NCI-H446 treated with DMSO at 0.1 percent for 48 hours (cell line): ENCODE measurements at regions not wholly inside any gene's neighbourhood (a gene's known extent, or its start where the extent isn't known, plus 50 kb on each side); places are given as distances from the start of the nearest gene placed in this dataset.

Experiments used
- DNase-seq: peaks from one replicate; lab custom pipeline; 2025; lab: John Stamatoyannopoulos, UW

DNA sequence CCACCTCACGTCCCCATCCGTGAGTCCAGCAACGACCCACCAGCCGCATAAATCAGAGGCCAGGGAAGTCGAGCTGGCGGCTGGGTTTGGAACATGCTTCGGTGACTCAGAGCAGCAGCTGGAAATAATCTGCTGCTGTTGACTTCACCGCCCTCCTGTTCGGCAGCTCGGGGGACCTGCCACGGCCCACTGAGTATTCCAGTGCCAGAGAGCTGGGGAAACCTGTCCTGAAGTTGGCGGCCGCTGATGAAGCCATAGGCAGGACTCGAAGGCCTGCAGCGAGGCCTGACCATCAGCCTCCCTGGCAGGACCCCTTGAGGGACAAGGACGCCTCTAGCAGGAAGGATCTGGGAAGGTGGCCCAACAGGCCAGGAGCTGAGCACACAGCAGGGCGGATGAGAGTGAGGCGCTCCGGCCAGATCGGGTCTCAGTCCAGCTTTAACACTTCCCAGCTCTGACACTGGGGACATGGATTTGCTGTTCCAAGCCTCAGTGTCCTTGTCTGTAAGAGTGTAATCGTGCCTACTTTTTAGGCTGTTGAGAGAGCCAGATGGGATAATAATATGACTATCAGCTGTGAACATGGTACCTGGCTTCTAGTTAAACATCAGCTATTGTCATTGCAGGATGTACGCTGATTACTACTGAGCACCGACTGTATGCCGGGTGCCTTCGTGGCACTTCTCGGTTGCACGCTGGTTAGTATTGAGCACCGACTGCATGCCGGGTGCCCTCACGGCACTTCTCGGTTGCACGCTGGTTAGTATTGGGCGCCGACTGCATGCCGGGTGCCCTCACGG lies 50.4 kb upstream of the CIBAR2 start:
- no peak for DNase-seq

DNA sequence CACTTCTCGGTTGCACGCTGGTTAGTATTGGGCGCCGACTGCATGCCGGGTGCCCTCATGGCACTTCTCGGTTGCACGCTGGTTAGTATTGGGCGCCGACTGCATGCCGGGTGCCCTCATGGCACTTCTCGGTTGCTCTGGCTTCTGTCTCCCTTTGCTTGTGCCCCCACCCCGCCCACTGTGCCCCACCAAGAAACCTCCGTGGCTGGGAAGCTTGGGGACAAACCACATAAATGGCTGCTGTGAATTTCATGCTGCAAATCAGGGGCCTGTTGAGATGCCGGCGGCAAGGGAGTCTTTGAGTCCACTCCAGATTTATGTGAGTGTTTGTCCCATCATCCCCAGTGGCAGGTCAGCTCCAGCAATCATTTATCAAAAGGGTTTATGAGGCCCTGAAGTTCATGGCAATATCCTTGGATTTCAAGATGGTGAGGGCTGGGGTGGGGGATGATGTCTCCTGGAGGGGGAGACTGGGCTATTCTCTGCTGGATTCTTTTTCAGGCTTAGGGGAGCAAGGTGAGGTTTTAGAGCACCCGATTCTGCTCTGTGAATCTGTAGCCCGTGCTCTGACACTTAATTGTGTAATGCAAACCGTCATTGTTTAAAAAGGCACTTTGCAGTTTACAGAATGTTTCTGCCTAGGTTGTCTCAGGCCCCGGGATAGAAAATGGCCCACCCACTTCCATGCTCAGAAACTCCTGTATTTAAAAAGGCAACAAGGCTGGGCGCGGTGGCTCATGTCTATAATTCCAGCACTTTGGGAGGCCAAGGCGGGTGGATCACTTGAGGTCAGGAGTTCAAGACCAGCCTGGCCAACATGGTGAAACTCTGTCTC lies 51.2 kb upstream of the CIBAR2 start:
- DNase-seq, result no peak

DNA sequence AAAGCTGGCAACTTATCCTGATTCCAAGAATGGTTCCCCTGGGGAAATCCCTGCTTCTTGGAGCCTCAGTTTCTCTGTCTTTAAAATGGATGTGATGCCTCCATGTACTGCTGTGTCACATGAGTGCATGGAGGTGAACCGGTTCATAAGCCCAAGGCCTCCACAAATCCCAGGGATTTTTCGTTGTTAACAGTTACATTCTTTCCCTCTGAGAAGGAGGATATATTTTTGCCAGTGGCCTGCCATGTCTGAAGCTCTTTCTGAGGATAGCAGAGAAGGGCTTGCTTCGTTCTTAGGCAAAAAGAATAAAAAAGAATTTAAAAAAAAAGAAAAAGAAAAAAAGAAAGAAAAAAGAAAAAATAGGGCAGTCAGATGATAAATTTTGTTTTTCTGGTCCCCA lies 52.2 kb upstream of the CIBAR2 start:
- DNase-seq, result no peak

DNA sequence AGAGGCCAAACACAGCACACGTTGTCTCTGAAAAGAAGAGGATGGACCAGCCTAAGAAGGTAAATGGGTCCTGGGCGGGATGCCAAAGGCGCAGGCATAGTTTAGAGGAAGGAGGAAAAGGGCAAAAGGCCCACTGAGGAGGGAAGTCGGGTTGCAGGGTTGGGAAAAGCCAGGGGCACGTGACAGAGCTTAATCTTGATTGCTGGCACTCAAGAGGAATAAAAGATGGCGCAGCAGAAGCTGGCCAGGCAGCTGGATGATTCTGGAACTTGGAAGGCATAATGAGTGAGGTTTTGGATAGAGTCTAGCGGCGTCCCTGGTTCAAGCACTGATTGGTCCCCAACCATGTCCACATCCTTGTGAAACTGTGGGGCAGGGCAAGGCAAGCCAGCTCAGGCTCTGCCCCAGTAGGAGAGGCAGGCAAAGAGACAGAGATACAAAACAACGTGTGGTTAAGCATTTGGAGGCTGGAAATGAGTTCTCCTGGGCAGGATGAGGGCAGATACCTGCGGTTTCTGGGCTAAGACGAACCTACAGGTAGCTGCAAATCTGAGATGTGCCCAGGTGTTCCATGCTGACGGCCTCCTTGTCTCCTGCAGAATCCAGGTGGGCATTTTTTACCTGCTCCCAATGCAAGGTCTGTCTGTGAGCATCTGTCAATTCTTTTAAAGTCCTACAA lies 52.7 kb upstream of the CIBAR2 start:
- no peak for DNase-seq

DNA sequence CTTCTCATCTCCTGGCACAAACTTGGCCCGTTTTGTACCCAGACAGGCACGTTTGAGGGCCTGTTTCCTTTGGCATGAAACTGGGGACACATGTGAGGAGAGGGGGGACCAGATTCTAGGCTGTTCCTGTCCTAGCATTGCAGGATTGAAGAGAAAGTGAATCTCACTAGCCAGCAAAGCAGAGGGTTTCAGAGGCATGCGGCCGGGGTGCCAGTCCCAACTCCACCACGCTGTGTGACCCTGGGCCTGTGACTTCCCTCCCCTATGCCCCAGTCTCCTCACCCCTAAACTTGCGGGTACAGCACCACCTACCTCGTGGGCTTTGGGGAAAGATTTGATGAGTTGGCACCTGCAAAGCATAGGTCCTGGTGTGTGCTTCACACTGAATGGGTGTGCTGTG lies 53.5 kb upstream of the CIBAR2 start:
- no peak for DNase-seq

DNA sequence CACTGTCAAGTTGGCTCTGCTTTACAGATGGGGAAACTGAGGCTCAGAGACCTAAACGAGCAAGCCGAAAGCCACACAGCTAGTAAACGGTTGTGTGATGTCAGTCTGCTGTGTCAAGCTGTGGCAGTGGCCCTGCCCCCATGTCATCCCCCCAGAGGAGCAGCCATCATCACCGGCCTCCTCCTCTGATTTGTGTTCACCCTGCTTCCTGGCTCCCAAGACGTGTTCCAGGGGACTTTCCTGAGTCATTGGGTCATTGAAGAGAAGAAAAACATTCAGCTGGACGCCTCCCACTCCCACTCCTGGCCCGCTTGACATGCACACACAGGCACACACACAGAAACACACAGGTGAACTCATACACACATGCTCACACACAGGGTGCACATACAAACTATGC lies 54.0 kb upstream of the CIBAR2 start:
- no peak for DNase-seq

DNA sequence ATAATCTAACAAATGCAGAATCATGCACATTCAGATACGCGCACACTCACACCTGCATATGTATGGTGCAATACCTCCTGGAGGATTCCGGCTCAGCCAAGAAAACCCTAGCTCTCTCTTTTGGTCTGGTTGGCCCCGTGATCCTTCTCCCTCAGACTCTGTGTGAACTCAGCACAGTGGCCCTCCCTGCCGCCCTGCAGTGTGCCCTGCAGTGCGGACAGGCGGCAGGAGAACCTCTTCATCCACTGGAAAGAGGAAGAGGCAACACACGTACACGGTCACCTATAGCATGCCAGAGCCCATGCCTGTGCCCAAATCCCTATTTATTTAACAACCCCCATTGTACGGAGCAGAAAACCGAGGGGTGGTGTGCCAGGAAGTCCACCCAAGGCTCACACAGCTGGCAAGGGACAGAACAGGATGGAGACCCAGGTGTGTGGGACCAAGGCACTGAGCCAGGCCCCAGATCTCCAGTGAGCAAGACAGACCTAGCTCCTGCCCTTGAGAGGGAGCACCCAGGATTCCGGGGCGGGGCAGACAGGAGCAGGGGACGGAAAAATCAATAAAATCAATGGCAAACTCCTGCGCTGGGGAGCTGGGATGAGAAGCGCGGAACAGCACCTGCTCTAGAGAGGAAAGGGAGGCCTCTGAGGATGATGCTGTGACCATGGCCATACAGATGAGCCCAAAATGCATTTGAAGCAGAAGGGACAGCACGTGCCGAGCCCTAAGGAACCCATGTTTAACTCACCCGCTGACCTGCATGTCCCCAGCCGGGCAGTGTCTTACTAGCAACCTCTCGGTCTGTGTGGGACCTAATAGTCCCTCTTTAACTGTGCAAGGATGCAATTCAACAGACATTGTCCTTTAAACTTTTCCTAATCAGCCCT lies 54.7 kb upstream of the CIBAR2 start:
- no peak for DNase-seq

DNA sequence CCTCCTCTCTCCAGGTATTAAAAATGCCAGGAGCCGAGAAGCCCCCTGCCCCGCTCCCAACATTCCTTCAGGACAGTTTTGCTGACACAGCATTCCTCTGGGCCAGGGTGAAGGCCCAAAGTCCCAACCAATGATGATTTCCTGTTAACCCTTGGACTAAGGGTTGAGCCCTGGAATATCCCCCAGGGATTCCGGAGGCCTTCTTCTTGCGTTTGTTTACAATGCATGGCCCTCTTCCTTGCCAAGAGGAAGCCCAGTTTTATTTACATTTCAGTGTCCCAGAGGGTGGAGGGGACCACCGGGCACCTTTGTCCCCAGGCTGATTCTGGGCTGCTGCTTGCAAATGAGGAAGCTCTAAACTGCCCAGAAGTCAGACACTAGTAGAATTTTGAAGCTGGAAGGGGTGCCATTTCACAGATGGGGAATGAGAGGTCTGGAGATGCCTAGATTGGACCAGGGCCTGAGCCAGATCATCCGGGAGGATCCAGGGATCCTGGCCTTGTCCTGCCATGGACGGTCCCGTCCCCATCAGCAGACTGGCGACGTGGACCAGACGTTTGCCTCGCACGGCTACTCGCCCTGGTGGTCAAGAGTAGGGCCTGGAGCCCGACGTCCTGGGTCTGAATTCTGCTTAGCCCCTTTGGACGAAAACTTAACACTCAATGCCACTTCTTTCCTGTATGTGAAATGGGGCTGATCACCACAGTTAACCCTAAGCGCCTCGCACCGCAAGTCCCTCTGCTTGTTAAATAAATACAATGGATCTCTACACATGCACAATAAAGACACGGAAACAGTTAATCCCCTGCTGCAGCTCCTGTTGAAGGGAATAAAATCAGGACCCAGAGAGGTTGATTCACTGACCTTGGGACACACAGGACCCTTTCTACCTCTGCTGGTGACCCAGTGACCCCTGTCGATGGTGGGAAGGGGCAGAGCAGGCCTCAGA lies 55.6 kb upstream of the CIBAR2 start:
- DNase-seq, result no peak

DNA sequence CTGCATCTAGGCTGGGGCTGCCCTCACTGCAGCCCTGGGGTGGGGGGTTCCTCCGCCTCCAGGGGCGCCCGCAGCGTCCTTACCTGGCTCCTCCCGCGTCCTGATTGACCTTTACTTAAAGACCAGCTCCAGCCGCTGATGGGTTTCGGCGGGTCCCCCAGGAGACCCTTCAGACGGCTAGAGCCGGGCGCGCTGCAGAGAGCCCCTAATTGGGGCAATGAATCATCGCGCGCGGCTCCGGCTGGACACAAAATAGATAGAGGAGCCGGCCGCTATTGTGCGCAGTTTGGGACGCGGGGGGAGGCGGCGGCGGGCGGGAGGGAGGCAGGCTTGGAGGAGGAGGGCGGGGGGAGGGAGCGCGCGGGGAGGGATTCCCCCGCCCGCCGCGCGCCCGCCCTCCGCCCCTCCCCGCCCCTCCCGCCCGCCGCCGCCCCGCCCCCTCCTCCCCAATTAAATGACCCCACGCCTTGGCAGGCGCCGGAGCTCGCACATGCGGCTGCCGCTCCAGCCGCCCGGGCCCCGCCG lies 56.5 kb upstream of the CIBAR2 start:
- peak; percentile 17 for DNase-seq

DNA sequence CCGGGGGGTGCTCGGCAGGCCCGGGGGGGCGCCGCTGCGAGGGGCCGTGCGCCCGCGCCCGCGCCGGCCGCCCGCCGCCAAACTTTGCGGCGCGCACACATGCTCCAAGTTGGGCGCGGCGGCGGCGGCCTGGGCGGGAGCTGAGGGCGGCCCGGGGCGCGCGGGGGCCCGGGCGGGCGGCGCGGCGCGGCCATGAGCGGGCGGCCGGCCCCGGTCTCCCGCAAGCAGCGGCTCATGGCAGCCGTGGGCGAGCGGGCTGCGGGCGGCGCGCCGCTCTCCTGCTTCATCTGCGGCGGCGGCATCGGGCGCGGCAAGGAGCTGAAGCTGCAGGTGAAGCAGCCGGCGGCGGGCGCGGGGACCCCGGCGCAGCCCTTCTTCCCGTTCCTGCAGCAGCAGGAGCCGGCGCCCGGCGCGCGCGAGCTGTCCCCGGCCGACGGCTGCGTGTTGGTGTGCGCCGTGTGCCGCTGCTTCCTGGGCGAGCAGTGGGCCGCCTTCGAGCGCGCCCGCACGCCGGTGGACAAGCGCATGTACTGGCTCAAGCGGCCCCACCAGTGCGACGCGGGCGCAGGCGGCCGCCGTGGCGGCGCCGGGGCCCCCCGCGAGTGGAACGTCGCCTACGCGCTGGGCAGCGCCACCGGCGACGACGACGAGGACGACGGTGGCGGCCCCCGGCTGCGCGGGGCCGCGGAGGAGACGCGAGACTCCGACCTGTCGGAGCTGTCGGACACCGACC lies 57.2 kb upstream of the CIBAR2 start:
- DNase-seq, result no peak

DNA sequence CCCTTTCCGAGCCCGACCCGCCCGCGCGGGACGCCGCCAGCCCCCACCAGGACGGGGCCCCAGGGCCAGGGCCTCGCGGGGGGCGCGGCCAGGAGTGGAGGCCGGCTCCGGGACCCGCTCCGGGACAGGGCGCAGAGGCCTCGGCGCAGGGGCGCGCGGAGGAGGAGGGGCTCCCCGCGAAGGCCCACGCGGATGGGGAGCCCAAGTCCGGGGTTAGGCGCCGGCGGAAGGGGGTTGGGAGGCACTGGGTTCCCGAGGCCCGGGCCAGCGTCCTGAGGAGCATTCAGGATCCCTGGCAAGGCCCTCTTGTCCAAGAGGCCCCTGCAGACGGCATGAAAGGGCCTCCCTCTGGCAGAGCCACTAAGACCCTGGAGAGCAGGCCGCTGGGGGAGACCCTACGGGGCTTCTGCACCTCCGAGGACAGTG lies 57.8 kb upstream of the CIBAR2 start:
- no peak for DNase-seq

DNA sequence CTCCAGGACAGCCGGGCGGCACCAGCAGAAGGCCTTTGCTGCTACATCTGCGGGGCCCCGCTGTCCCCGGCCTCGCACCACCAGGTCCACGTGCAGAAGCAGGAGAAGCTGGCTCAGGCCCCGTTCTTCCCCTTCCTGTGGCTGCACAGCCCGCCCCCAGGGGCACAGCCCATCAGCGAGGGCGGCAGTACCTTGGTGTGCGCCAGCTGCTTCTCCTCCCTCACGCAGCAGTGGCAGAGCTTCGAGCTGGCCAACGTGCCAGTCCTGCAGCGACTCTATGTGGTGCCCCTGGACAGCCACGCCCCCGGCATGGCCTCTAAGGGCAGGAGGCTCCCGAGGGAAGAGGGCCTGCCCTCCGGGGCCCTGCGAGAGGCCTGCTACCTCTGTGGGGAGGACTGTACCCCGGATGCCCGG lies 58.3 kb upstream of the CIBAR2 start:
- no peak for DNase-seq

DNA sequence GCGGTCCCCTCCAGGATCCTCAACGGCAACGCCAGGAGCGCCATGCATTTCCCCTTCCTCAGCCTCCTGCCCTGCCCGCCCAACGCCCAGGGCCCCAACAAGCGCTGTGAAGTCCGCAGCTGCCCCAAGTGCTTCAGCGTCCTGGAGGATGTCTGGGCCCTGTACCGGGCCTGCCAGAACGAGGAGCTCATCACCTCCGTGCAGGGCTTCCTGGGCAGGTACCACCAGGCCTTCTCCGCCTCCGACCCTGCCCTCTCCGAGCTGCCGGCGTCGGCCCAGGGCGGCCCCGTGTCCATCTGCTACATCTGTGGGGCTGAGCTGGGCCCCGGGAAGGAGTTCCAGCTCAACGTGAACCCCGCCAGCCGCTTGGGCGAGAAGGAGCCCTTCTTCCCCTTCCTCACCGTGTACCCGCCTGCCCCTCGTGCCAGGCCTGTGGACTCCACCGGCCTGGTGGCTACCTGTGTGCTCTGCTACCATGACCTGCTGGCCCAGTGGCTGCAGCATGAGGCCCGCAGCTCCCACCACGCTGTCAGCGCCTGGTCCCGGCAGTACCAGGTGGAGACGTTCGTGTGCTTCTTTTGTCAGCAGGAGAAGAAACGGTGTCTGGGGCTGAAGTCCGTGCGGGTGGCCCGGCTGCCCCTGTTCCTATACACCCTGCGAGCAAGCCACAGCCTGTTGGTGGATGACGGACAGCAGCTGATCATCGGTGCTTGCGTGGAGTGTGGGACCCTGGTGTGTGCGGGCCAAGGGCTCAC lies 58.9 kb upstream of the CIBAR2 start:
- no peak for DNase-seq

DNA sequence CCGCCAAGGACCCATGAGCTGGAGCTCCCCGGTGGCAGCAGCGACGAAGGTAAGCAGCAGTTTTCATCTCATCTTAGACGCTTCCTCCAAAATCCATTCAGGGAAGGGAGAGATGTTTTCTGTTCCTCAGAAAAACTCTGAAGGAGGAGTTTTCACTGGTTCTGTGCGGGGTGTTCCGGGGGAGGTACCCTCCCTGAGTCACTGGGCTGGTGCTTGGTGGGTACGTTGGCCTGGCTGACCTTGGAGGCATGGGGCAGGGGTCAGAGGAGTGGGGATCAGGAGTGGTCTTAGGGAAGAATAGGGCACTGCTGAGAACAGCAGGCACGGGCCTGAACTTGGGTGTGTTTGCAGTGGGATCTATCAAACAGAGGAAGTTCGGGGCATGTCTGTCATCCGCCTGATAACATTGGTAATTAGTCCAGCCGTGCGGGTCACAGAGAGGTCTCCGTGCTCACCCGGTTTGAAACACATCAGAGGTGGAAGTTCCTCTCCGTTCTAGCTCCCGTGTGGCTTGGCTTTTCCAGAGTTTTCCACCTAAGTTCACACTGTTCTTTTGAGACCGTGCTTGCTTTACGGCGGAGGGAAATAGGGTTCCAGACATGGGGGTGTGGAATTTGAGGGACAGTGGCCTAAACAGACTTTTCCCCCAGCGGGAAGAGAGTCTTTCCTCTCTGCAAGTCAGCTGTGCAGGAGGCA lies 59.6 kb upstream of the CIBAR2 start:
- no peak for DNase-seq

DNA sequence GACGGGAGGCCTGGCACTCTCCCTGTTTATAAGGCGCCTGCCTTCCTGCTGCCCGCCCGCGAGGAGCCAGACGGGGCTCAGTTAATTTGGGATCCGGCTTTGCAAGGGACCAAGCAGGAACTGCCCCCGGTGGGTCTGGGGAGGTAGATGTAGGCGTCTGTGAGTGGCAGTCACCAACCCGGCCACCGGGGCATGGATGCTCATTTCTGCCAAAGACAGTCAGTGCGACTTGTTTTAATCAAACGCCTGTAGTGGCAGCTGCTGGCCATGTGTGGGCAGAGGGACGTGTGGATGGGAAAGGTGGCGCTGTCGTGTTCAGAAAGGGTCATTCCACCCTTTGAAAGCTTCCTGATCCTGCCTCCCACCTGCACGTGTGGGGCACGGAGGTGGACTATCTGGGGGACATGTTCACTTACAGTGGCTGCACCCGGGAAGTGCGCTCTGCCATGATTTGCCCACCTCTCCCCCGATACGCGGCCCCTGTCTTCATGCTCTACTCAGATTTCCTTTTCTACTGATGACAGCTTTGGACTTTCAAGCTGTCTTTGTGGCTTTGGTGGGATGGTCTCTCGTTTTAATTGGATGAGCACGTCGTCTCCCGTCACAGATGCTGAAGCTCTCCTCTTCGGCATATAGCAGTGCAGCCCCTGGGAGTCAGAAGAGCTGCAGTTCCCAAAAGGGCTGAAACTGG lies 60.3 kb upstream of the CIBAR2 start:
- no peak for DNase-seq

DNA sequence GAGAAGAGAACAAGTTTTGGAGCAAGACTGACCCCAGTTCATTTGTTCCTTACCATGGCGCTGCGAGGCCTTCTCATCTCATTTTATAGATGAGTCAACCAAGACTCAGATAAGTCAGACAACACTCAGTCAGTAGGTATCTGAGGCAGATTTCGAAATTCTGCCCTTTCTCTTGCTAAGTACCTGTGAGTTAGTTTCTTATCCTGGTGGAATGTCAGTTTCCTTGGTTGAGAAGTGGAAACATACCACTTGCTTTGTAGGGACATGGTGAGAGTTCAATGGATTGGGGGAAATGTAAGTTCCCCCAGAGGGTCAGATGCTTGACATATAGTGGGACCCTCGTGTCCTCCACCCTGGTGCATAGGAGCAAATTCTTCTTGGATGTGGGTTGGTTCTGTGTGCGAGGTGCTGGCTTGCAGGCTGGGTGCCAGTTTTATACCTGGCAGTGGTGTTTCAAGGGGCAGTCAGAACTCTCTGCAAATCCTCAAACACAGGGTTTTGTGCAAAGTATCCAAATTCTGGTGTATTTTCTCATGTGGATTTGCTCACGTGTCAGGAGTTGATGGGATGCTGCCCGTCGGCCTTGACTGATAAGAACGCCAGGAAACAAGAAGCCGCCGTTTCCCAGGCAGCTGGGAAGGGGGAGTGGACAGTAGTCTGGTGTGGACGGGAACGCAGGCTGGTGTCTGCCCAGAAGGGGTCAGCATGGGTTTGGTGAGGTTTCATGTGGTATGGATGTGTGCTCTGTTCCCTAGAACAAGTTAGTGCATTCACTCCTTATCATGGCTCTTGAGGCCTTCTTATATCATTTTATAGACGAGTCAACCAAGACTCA lies 61.1 kb upstream of the CIBAR2 start:
- DNase-seq, result no peak
